Chondrocyte (in vitro differentiated cells): ENCODE measurements at regions not wholly inside any gene's neighbourhood (a gene's known extent, or its start where the extent isn't known, plus 50 kb on each side); places are given as distances from the start of the nearest gene placed in this dataset.

Source experiments
- DNase-seq: peaks from one replicate; pipeline ENCODE4 v3.0.0; 2021; ENCODE audit warnings: mixed read lengths, low spot score
- H3K27ac Mint-ChIP-seq: one replicate; pipeline ENCODE4 v1.8.0; 2021; ENCODE audit warnings: mild to moderate bottlenecking, moderate library complexity, mixed read lengths; ENCODE audit not compliant: unreplicated experiment
- H3K27me3 Mint-ChIP-seq: 2 replicates; pipeline ENCODE4 v1.8.0; 2021; ENCODE audit warnings: low read depth, mixed read lengths
- H3K36me3 Mint-ChIP-seq: 2 replicates; pipeline ENCODE4 v1.8.0; 2021; ENCODE audit warnings: low read depth, mixed read lengths
- H3K4me1 Mint-ChIP-seq: 2 replicates; pipeline ENCODE4 v1.8.0; 2021; ENCODE audit warnings: low read depth, mild to moderate bottlenecking, mixed read lengths
- H3K4me3 Mint-ChIP-seq: one replicate; pipeline ENCODE4 v1.8.0; 2021; ENCODE audit warnings: mild to moderate bottlenecking, moderate library complexity, mixed read lengths; ENCODE audit not compliant: unreplicated experiment
- H3K9me3 Mint-ChIP-seq: 2 replicates; pipeline ENCODE4 v1.8.0; 2021; ENCODE audit warnings: low read depth, mixed read lengths
- TF ChIP-seq, protein P1 (sequence below): fragments of 200-600 bp; sonication (generic); IDR thresholded peaks from 2 replicates; pipeline ENCODE4 v1.5.0; 2021; ENCODE audit warnings: antibody characterized with exemption, mild to moderate bottlenecking, moderate library complexity

DNA sequence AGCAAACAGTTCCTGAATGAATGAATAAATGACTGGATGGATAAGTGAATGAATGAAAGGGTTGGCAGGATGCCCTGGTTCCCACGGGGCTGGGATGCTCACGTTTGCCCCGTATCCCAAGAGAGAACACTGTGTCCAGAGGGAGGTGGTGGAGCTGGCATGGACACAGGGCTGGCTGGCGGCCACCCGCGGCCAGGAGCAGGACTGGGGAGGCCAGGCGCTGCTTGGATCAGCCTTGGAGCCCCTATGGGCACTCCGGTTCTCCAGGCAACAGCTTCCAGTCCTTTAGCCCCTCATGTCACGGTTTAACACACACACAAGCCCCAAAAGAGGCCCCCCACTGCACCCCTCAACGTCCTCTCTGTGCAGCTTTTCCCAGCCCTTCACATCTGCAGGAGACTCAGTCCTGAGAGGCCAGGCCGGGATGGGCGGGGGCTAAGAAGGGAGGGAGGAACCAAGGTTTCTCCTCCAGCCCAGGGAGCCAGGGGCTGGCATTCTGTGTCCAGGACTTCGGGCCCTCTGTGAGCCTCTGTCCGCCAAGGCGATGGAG is 86.0 kb upstream of the ALDH1L1 start:
- H3K4me3 Mint-ChIP-seq = no peak overlapping the region
- peaks cover 6% of the 10 kb centered on the region for H3K9me3 Mint-ChIP-seq
- H3K27ac Mint-ChIP-seq = no peak overlapping the region
- TF ChIP-seq, protein P1, sequence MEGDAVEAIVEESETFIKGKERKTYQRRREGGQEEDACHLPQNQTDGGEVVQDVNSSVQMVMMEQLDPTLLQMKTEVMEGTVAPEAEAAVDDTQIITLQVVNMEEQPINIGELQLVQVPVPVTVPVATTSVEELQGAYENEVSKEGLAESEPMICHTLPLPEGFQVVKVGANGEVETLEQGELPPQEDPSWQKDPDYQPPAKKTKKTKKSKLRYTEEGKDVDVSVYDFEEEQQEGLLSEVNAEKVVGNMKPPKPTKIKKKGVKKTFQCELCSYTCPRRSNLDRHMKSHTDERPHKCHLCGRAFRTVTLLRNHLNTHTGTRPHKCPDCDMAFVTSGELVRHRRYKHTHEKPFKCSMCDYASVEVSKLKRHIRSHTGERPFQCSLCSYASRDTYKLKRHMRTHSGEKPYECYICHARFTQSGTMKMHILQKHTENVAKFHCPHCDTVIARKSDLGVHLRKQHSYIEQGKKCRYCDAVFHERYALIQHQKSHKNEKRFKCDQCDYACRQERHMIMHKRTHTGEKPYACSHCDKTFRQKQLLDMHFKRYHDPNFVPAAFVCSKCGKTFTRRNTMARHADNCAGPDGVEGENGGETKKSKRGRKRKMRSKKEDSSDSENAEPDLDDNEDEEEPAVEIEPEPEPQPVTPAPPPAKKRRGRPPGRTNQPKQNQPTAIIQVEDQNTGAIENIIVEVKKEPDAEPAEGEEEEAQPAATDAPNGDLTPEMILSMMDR = no peak
- DNase-seq = no peak
- peaks cover 3% of the 10 kb centered on the region for H3K36me3 Mint-ChIP-seq
- H3K4me1 Mint-ChIP-seq = peaks cover 46% of the 10 kb centered on the region
- no peaks in the 10 kb centered on the region for H3K27me3 Mint-ChIP-seq

DNA sequence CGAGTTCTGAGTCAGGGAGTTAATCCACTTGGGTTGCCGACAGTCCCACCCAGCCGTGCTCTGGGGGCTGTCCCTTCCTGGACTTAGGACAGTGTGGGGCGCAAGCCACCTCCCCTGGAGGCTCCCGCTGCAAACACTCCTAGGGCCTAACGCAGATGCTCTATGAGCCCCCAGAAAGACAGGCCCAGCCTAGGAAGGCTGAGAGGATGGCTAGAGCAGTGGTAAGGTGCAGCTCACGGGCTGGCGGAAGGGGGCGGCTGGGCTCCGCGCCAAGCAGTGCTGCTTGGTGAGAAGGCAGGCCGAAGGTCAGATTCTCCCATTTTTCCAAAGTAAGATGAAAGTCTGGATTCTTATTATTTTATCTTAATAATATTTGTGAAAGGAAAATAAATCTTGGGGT is 84.6 kb upstream of the ALDH1L1 start:
- no peaks in the 10 kb centered on the region for H3K27me3 Mint-ChIP-seq
- peak overlapping the region; percentile 71 for H3K27ac Mint-ChIP-seq
- DNase-seq = no peak

DNA sequence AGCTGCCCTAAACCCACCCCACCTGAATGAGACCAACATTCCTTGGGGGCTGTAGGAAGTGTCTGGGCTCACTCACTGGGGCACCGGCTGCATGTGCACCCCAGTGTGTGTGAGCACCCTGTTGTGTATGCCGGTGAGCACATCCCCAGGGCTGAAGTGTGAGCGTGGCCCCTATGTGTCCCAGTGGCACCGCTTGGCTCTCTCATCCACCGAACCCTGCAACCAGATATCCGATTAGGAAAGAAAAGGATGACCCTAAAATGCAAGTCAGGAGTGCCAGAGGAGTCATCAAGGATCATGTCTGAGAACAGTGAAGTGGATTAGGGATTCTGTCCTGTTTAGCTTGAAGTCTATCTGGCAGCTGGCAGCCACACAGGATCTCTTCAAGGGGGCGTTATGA is 84.0 kb upstream of the ALDH1L1 start:
- no peak overlapping the region for H3K4me3 Mint-ChIP-seq
- H3K9me3 Mint-ChIP-seq = peaks cover 6% of the 10 kb centered on the region
- DNase-seq = no peak
- H3K27ac Mint-ChIP-seq = no peak overlapping the region
- H3K4me1 Mint-ChIP-seq = peaks cover 33% of the 10 kb centered on the region
- peaks cover 3% of the 10 kb centered on the region for H3K36me3 Mint-ChIP-seq
- TF ChIP-seq, protein P1 = no peak
- H3K27me3 Mint-ChIP-seq = no peaks in the 10 kb centered on the region

More for the DNA sequence above, 84.6 kb upstream of the ALDH1L1 start:
- peaks cover 3% of the 10 kb centered on the region for H3K36me3 Mint-ChIP-seq
- peaks cover 38% of the 10 kb centered on the region for H3K4me1 Mint-ChIP-seq
- TF ChIP-seq, protein P1 = no peak
- no peak overlapping the region for H3K4me3 Mint-ChIP-seq
- peaks cover 6% of the 10 kb centered on the region for H3K9me3 Mint-ChIP-seq

DNA sequence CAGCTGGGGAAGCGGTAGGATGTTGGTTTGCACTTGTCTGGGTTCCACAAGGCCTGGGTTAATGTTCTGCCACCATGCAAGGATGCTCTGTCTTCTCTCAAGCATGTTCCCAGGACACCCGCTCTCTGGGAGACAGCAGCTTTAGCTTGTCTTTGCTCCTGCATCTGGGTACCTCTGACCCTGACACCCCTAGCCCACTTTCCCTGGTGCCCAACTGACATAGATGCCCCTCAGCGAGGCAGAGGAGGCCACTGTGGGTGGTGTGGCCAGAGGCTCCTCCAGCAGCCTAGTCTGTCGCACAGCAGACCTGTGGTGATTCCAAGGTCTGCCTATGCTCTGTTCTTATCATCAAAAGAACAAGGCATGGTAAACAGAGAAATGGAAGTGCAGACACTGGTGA is 83.6 kb upstream of the ALDH1L1 start:
- Mint-ChIP-seq H3K36me3 (peaks cover 3% of the 10 kb centered on the region), H3K4me1 (peaks cover 29% of the 10 kb centered on the region), H3K4me3 (no peak overlapping the region), H3K27ac (no peak overlapping the region), H3K27me3 (no peaks in the 10 kb centered on the region), H3K9me3 (peaks cover 6% of the 10 kb centered on the region)
- no peak for DNase-seq
- TF ChIP-seq, protein P1 = no peak

GRCh38 chr3:126263539-126263938 is 83.2 kb upstream of the ALDH1L1 start:
- no peak for DNase-seq
- Mint-ChIP-seq H3K27me3 (no peaks in the 10 kb centered on the region), H3K9me3 (peaks cover 6% of the 10 kb centered on the region), H3K4me1 (peaks cover 28% of the 10 kb centered on the region), H3K27ac (no peak overlapping the region), H3K4me3 (no peak overlapping the region), H3K36me3 (peaks cover 3% of the 10 kb centered on the region)
- TF ChIP-seq, protein P1 = no peak
